GM13976 (cell line): ENCODE measurements at regions not wholly inside any gene's neighbourhood (a gene's known extent, or its start where the extent isn't known, plus 50 kb on each side); places are given as distances from the start of the nearest gene placed in this dataset.

Experiments
- DNase-seq: peaks from one replicate; pipeline ENCODE4 v3.0.0; 2012; ENCODE audit warnings: low spot score
- in situ Hi-C: fragments of 300-500 bp; cut with MboI; formaldehyde crosslinking; loops from one replicate; pipeline ENCODE4 v1.12.0; 2022; ENCODE audit warnings: low sequenced_read_pairs, mixed read lengths, inconsistent platforms; ENCODE audit not compliant: unreplicated experiment
- TF ChIP-seq, protein P1 (sequence below): IDR thresholded peaks from 2 replicates; pipeline ENCODE4 v1.5.1; 2012; ENCODE audit warnings: borderline replicate concordance, mild to moderate bottlenecking; ENCODE audit not compliant: insufficient read depth; ENCODE audit errors: extremely low read depth, missing control alignments, control extremely low read depth

DNA sequence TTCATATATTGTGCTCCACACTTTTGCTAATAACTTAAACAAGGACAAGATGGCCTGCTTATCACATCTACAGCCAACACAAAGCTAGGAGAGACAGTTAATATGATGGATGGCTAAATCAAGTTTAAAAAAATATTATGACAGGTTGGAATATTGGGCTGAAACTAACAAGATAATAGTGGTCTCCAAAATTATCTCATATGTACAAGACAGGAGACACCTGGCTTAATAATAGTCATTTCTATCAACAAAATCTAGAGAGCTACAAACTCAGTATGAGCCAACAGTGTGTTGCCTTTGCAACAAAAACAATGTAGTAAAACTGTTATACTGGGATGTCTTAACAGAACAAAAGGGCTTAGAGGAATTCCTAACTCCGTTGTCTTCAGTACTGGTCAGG lies 317.1 kb upstream of the COL8A1 start:
- in situ Hi-C loops: no loop called here
- TF ChIP-seq, protein P1, sequence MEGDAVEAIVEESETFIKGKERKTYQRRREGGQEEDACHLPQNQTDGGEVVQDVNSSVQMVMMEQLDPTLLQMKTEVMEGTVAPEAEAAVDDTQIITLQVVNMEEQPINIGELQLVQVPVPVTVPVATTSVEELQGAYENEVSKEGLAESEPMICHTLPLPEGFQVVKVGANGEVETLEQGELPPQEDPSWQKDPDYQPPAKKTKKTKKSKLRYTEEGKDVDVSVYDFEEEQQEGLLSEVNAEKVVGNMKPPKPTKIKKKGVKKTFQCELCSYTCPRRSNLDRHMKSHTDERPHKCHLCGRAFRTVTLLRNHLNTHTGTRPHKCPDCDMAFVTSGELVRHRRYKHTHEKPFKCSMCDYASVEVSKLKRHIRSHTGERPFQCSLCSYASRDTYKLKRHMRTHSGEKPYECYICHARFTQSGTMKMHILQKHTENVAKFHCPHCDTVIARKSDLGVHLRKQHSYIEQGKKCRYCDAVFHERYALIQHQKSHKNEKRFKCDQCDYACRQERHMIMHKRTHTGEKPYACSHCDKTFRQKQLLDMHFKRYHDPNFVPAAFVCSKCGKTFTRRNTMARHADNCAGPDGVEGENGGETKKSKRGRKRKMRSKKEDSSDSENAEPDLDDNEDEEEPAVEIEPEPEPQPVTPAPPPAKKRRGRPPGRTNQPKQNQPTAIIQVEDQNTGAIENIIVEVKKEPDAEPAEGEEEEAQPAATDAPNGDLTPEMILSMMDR: no peak
- DNase-seq: no peak

DNA sequence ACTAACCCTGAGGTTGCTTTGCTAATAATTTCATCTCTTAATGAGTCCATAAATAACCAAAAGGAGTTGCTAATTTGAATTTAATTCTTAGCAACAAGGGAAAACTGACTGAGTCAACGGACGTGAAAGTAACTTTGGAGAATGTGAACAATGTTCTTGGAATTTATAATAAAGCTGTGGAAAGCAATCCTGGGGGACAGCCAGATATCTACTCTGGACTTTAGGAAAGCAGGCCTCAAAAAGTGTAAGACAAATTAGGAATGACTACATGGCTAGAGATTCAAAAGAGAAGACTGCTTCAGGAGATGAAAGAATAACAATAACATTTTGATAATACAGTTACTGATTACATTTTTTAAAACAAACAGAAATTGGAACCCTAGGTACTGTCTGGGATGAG lies 318.4 kb upstream of the COL8A1 start:
- TF ChIP-seq, protein P1: no peak
- in situ Hi-C loops: no loop called here
- no peak for DNase-seq

DNA sequence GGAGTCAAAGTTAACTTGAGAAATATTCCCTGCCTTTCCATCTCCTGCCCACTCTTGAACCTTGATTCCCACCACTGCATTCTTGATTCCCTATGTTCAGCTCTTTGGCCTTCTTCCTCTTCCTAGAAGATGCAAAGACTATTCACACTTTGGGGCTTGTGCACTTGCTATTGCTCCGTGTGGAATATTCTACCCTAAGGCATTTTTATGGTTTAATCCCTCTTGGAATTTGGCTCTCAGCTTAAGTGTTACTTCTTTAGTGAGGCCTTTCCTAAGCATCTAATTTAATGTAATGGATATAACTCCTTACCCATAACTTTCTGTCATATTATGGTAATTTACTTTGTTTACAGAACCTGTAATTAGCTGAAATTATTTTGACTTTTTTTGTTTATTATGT lies 318.9 kb upstream of the COL8A1 start:
- in situ Hi-C loops: no loop called here
- TF ChIP-seq, protein P1: no peak
- no peak for DNase-seq

DNA sequence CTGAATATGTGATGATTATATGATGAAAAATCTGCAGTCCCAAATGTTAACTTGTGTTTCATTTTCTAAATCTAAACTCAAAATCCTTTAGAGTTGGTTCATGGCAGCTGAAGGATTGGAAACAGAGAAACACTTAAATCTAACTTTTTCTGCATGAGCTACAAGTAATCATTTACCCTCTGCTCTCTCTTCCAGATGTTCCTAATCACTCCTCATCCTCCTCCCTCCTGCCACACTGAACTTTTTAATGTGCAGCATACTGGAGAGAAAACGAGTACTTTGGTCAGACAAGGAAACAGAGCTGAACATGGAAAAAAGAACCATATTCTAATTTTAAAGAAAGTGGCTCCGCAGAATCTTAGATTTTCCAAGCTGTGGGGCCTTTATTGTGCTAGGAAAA lies 321.2 kb upstream of the COL8A1 start:
- in situ Hi-C loops: no loop called here
- no peak for DNase-seq
- TF ChIP-seq, protein P1: no peak

DNA sequence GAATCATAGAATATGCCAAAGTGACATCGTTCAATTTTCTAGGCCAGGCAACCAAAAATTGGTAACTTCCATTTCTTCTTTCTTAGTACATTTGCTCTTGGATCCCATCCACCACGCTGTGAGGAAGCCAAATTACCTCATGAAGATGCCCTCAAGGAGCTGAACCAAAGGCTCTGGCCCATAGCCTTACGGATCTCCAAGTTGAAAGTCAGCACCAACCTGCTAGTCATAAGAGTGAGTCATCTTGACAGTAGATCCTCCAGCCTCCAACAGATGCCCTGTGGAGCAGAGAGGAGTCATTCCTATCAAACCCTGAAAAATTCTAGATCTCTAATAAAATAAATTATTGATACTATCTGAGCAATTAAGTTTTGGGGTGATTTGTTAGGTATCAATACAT lies 322.5 kb upstream of the COL8A1 start:
- no peak for DNase-seq

DNA sequence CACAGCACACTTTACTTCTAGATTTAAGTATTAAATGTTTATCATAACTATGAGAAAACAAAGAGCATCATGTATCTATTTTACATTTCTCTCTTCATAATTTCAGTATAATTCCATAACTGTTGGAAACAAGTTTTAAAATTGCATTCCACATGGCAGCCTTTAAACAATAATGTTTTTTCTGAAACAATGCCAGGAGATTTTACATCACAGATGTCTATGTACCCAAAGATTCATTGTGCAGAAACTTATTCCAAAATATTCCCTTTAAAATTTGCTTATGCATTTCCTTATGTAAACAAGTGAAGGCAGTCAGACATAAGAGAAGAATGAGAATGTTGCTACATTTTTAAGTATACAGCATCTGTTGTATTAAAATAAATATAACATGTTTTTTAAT lies 324.9 kb upstream of the COL8A1 start:
- TF ChIP-seq, protein P1: no peak
- no peak for DNase-seq
- in situ Hi-C loops: no loop called here

More for the DNA sequence above, 322.5 kb upstream of the COL8A1 start:
- TF ChIP-seq, protein P1: no peak
- in situ Hi-C loops: no loop called here

DNA sequence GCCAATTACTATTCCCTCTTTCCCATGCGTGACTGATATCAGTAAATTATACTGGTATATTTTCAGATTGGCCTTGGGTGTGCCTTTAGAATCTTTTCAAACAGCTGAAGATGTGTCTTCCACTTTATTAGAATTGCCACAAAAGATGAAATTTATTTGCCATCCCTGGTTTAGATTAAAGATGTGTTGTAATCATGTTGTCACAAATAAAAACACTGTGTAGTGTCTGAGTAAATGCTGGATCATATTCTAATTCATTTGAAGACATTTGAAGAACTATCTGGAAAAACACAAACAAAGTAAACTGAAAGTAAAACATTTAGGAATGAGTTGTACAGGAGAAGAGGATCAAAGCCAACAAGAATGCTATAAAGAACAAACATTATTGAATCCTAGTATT lies 339.7 kb upstream of the COL8A1 start:
- DNase-seq: no peak
- in situ Hi-C loops: no loop called here
- TF ChIP-seq, protein P1: no peak
